SK-N-SH treated with all-trans-retinoic acid at 6 μM for 48 hours (cell line): ENCODE measurements at regions not wholly inside any gene's neighbourhood (a gene's known extent, or its start where the extent isn't known, plus 50 kb on each side); places are given as distances from the start of the nearest gene placed in this dataset.

ENCODE experiments used
- ATAC-seq: fragments of 200-7000 bp; cut with Tn5 transposase; 3 replicates; pipeline ENCODE4 v1.9.1; 2020; ENCODE audit warnings: mild to moderate bottlenecking, moderate library complexity
- ARNTL ChIP-seq: fragments of 450-650 bp; formaldehyde crosslinking; IDR thresholded peaks from 2 replicates; pipeline ENCODE4 v1.5.0; 2020; ENCODE audit warnings: low read depth, mild to moderate bottlenecking, moderate library complexity, borderline replicate concordance
- BACH2 ChIP-seq: fragments of 250-450 bp; sonication (Bioruptor Pico); IDR thresholded peaks from 2 replicates; pipeline ENCODE4 v1.9.0; 2021; ENCODE audit warnings: mild to moderate bottlenecking, borderline replicate concordance
- CREB5 ChIP-seq: fragments of 250-450 bp; sonication (Bioruptor Pico); IDR thresholded peaks from 2 replicates; pipeline ENCODE4 v1.5.1; 2020; ENCODE audit warnings: low read depth, mild to moderate bottlenecking, moderate library complexity
- CSDC2 ChIP-seq: fragments of 250-450 bp; sonication (Bioruptor Pico); IDR thresholded peaks from 2 replicates; pipeline ENCODE4 v1.5.0; 2020; ENCODE audit warnings: mild to moderate bottlenecking, moderate library complexity
- CSRNP3 ChIP-seq: fragments of 250-450 bp; sonication (Bioruptor Pico); IDR thresholded peaks from 2 replicates; pipeline ENCODE4 v1.5.1; 2021; ENCODE audit warnings: mild to moderate bottlenecking, moderate library complexity
- GLIS3 ChIP-seq: fragments of 250-450 bp; sonication (Bioruptor Pico); IDR thresholded peaks from 2 replicates; pipeline ENCODE4 v1.5.0; 2020; ENCODE audit warnings: mild to moderate bottlenecking, moderate library complexity
- ISL1 ChIP-seq: fragments of 250-450 bp; sonication (Bioruptor Pico); IDR thresholded peaks from 2 replicates; pipeline ENCODE4 v2.1.2; 2022; ENCODE audit warnings: mild to moderate bottlenecking, moderate library complexity
- OSR1 ChIP-seq: fragments of 250-450 bp; sonication (Bioruptor Pico); IDR thresholded peaks from 2 replicates; pipeline ENCODE4 v1.8.0; 2022; ENCODE audit warnings: moderate library complexity, mild to moderate bottlenecking, inconsistent platforms
- POU6F1 ChIP-seq: fragments of 250-450 bp; sonication (Bioruptor Pico); IDR thresholded peaks from 2 replicates; pipeline ENCODE4 v1.8.0; 2021; ENCODE audit warnings: low read depth, mild to moderate bottlenecking, moderate library complexity, borderline replicate concordance
- RARB ChIP-seq: fragments of 250-450 bp; sonication (Bioruptor Pico); IDR thresholded peaks from 2 replicates; pipeline ENCODE4 v1.8.0; 2021; ENCODE audit warnings: mild to moderate bottlenecking, moderate library complexity
- SNAI2 ChIP-seq: fragments of 250-450 bp; sonication (Bioruptor Pico); IDR thresholded peaks from 2 replicates; pipeline ENCODE4 v1.5.0; 2020; ENCODE audit warnings: mild to moderate bottlenecking, moderate library complexity
- TCF4 ChIP-seq: fragments of 250-450 bp; sonication (Bioruptor Pico); IDR thresholded peaks from 2 replicates; pipeline ENCODE4 v1.8.0; 2021; ENCODE audit warnings: mild to moderate bottlenecking, moderate library complexity, borderline replicate concordance
- TOX ChIP-seq: fragments of 250-450 bp; sonication (Bioruptor Pico); IDR thresholded peaks from 2 replicates; pipeline ENCODE4 v1.8.0; 2021; ENCODE audit warnings: mild to moderate bottlenecking, moderate library complexity, borderline replicate concordance
- TSHZ2 ChIP-seq: fragments of 250-450 bp; sonication (Bioruptor Pico); IDR thresholded peaks from 2 replicates; pipeline ENCODE4 v1.5.0; 2020; ENCODE audit warnings: mild to moderate bottlenecking, moderate library complexity
- ZC3H10 ChIP-seq: fragments of 250-450 bp; sonication (Bioruptor Pico); IDR thresholded peaks from 2 replicates; pipeline ENCODE4 v1.5.1; 2021; ENCODE audit warnings: mild to moderate bottlenecking, moderate library complexity
- ZFP3 ChIP-seq: fragments of 250-450 bp; sonication (Bioruptor Pico); IDR thresholded peaks from 2 replicates; pipeline ENCODE4 v1.5.0; 2020; ENCODE audit warnings: mild to moderate bottlenecking, moderate library complexity
- ZFP30 ChIP-seq: fragments of 450-650 bp; formaldehyde crosslinking; IDR thresholded peaks from 2 replicates; pipeline ENCODE4 v1.5.0; 2022; ENCODE audit warnings: mild to moderate bottlenecking, moderate library complexity
- ZNF565 ChIP-seq: fragments of 450-650 bp; formaldehyde crosslinking; conservative IDR thresholded peaks from 2 replicates; pipeline ENCODE4 v1.5.0; 2020; ENCODE audit warnings: low read depth, mild to moderate bottlenecking, moderate library complexity
- ZNF70 ChIP-seq: fragments of 450-650 bp; formaldehyde crosslinking; IDR thresholded peaks from 2 replicates; pipeline ENCODE4 v1.5.0; 2020; ENCODE audit warnings: mild to moderate bottlenecking, moderate library complexity
- ZNF8 ChIP-seq: fragments of 450-650 bp; formaldehyde crosslinking; IDR thresholded peaks from 2 replicates; pipeline ENCODE4 v1.5.0; 2020; ENCODE audit warnings: mild to moderate bottlenecking, moderate library complexity
- TF ChIP-seq, protein P1 (sequence below): fragments of 250-450 bp; sonication (Bioruptor Pico); IDR thresholded peaks from 2 replicates; pipeline ENCODE4 v1.8.0; 2020; ENCODE audit warnings: mild to moderate bottlenecking, moderate library complexity, borderline replicate concordance

DNA sequence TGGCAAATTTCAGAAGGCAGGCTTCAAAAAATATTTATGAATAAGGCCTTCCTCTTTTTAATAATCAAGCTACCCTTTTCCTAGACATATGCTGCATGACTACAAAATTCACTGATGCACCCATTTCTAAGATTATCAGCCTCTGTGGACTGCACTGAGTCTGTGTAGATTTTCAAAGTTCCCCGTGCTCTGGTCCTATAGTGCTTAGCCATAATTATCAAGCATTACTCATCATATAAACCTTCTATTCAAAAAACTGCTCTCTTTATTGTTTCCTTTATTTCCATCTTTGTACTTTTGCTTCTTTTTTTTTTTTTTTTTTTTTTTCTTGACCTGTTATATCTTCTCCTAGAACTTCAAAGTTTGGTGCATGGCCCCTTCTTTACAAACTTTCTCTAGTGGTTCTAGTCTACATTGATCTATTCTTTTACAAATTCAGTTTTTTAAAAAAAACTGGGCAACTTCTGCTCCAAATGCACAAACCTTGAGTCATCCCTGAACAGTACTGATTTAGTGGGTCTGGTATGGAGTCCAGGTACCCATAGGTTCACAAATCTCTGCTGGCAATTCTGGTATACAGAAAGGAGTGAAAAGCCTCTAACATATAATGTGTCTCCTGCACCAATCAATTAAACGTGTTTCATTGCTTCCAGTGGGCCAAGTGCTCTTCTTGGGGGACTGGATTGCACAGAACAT, 481.9 kb downstream of the NUP35 start:
- no peak for TF ChIP-seq ZNF565 (CRISPR knock-in tag)
- no peak for TF ChIP-seq TSHZ2 (CRISPR knock-in tag)
- TF ChIP-seq TOX (CRISPR knock-in tag): no peak
- TF ChIP-seq CREB5 (CRISPR knock-in tag): no peak
- no peak for TF ChIP-seq RARB
- no peak for TF ChIP-seq ZNF8 (CRISPR knock-in tag)
- no peak for TF ChIP-seq OSR1 (CRISPR knock-in tag)
- TF ChIP-seq ISL1 (CRISPR knock-in tag): no peak
- no peak for TF ChIP-seq ZNF70
- TF ChIP-seq CSRNP3: no peak
- TF ChIP-seq BACH2: no peak
- TF ChIP-seq TCF4 (CRISPR knock-in tag): no peak
- no peak for TF ChIP-seq SNAI2 (CRISPR knock-in tag)
- no peak for TF ChIP-seq ARNTL (CRISPR knock-in tag)
- TF ChIP-seq ZC3H10 (CRISPR knock-in tag): no peak
- TF ChIP-seq, protein P1, sequence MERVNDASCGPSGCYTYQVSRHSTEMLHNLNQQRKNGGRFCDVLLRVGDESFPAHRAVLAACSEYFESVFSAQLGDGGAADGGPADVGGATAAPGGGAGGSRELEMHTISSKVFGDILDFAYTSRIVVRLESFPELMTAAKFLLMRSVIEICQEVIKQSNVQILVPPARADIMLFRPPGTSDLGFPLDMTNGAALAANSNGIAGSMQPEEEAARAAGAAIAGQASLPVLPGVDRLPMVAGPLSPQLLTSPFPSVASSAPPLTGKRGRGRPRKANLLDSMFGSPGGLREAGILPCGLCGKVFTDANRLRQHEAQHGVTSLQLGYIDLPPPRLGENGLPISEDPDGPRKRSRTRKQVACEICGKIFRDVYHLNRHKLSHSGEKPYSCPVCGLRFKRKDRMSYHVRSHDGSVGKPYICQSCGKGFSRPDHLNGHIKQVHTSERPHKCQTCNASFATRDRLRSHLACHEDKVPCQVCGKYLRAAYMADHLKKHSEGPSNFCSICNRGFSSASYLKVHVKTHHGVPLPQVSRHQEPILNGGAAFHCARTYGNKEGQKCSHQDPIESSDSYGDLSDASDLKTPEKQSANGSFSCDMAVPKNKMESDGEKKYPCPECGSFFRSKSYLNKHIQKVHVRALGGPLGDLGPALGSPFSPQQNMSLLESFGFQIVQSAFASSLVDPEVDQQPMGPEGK (CRISPR knock-in tag): no peak
- TF ChIP-seq POU6F1: no peak
- no peak for TF ChIP-seq GLIS3 (CRISPR knock-in tag)
- TF ChIP-seq CSDC2 (CRISPR knock-in tag): no peak
- no peak for TF ChIP-seq ZFP3 (CRISPR knock-in tag)
- no peak for ATAC-seq

DNA sequence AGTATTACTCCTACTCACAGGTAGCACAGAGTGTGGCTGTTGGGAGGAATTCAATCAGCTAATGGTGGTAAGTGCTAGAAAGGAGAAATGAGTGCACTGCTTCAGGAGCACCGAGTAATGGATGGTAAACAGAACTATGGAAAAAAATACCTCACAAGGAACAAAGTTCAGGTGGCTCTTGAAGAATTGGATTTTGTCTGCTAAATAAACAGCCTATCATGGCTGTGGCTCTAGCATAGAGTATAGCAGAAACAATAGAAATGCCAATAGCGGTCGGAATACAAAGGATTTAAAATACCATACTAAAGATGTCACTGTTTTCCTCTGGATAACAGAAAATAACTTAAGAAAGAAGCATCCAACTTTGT, 482.5 kb downstream of the NUP35 start:
- no peak for ATAC-seq
- no peak for TF ChIP-seq ZNF565 (CRISPR knock-in tag)
- TF ChIP-seq ZFP30 (CRISPR knock-in tag): no peak
- no peak for TF ChIP-seq RARB
- TF ChIP-seq TCF4 (CRISPR knock-in tag): no peak
- TF ChIP-seq, all 23 proteins: peak for 0

- no peak for ATAC-seq
- no peak for TF ChIP-seq ZC3H10 (CRISPR knock-in tag)
- TF ChIP-seq SNAI2 (CRISPR knock-in tag): no peak
- no peak for TF ChIP-seq TSHZ2 (CRISPR knock-in tag)
- no peak for TF ChIP-seq ARNTL (CRISPR knock-in tag)
- no peak for TF ChIP-seq ZNF70
- no peak for TF ChIP-seq GLIS3 (CRISPR knock-in tag)
- no peak for TF ChIP-seq ZFP30 (CRISPR knock-in tag)
- no peak for TF ChIP-seq RARB
- TF ChIP-seq POU6F1: no peak
- no peak for TF ChIP-seq ZNF565 (CRISPR knock-in tag)
- no peak for TF ChIP-seq CSRNP3
- TF ChIP-seq OSR1 (CRISPR knock-in tag): no peak
- TF ChIP-seq ISL1 (CRISPR knock-in tag): no peak
- TF ChIP-seq TCF4 (CRISPR knock-in tag): no peak
These were observed 483.8 kb downstream of the NUP35 start for GRCh38 chr2:183607995-183608394.
